Erythroblast (primary cell): ENCODE measurements at regions not wholly inside any gene's neighbourhood (a gene's known extent, or its start where the extent isn't known, plus 50 kb on each side); places are given as distances from the start of the nearest gene placed in this dataset.

Experiments
- GATA1 ChIP-seq: IDR thresholded peaks from 2 replicates; pipeline ENCODE4 v1.6.1; 2011; ENCODE audit warnings: low read depth, mild to moderate bottlenecking, control low read depth, low read length, moderate library complexity
- POLR2A ChIP-seq: IDR thresholded peaks from 2 replicates; pipeline ENCODE4 v1.6.1; 2011; ENCODE audit warnings: mild to moderate bottlenecking, low read length

- TF ChIP-seq POLR2A (no peak), GATA1 (no peak)
Observed at GRCh38 chr15:39400821-39401550, 179.9 kb upstream of the THBS1 start.
